ENCODE measurements at regions not wholly inside any gene's neighbourhood (a gene's known extent, or its start where the extent isn't known, plus 50 kb on each side); places are given as distances from the start of the nearest gene placed in this dataset.

DNA sequence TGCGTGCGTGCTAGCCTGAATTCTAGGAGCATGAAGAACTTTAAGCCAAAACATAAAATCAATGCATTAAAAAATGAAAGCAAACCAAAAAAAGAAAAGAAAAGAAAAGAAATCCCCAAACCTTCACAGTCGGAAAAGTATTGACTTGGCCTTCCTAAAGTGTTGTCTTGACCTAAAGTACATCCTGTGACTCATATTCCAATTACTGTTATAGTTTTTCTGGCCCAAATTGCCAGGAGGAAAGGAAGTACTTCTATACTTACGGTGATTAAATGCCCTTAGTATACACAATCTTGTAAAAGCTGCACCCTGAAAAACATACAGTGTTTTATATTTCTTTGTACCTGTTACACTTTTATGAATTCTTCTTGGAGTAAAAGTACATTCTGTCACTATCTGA, 512.8 kb downstream of the ANKRD50 start:
- DNase-seq, result no peak

DNA sequence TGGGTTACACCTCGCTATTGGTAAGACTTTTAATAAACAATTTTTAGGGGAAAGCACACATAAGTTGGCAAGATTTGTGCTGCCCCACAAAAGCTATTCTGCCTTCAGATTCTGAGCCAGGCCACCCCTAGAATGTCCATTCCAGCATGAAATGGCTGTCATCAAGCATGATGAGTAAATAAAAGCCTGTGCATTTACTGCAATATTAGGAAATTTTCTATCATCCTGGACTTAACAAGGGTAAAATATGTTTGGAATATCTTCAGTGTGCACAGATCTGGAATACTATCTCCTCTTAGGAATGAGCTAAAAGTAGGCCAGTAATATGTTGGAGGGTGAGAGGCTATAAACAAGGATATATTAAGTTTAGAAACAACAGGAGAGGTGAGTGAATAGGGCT, 510.9 kb downstream of the ANKRD50 start:
- no peak for DNase-seq

GRCh38 chr4:124202099-124202498, 510.4 kb downstream of the ANKRD50 start:
- no peak for DNase-seq

GRCh38 chr4:124203613-124204238, 508.8 kb downstream of the ANKRD50 start:
- DNase-seq, result no peak

DNA sequence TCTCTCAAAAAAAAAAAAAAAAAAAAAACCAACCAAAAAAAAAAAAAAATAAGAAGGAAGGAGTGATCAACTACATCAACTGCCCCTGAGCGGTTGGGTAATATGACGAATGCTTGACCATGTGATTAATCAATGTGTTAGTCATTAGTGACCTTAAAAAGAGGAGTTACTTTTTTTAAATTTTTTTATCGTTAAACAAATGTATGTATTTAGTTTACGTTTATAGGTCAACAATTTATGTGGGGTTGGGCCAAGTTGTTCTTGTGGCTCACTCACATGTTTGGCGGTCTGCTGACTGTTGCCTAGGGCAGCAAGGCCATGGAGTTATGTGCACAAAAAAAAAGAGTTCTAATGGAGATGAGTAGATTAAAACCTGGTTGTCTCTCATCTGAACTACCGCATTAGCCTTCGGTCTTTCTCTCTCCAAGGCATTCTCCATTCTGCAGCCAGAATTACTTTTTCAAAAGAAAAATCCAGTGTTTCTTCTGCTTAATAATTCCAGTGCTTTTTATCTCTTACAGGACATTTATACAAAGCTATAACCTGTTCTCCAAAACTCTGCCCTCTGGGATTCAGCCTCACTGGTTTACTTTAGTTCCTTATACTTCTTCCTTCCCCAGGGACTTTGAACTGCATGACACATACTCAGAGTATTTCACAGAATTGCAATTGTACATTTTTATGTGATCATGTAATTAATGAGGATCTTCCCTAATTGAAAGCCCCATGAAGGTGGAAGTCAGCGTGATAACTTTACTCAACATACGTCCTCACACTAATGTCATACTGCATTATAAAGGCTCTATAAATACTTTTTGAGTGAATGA, 505.5 kb downstream of the ANKRD50 start:
- DNase-seq, result no peak

DNA sequence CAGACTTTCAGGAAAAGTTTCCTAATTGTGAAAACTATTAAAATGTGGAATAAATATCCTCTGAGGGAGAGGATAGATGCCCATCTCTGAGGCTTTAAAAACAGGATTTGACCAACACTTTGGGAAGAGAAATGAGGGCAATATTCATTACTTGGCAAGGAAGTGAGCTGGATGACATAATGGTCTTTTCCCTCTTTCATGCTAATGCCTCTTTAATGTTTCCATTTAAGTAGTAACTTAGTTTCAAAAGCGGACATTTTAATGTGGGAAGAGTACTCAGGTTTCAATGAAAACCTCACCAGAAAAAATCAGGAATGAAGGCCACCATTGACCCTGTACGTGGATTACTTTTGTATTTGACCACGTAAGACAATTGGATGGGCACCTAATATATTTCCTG, 503.3 kb downstream of the ANKRD50 start:
- no peak for DNase-seq

DNA sequence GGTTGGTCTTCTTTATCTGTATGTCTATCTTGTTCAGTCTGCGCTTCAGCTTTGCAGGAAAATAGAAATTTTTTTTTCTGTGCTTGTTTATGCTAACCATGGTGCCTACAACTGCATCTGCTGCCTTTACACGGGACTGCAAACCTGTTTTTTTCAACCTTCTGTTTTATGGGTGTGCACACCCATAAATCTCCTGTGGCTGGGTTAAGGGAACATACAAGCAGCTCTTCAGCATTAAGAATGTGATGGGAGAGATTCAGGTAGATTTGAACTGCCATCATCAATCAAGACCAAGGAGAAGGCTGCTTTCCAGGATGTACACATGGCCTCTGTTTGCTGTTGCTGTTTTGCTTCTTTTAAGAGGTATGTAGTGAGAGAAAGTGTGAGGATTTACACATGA, 502.9 kb downstream of the ANKRD50 start:
- DNase-seq, result no peak

GRCh38 chr4:124210746-124211145, 501.8 kb downstream of the ANKRD50 start:
- DNase-seq, result no peak

- peak; percentile 74 for DNase-seq
These were observed 499.5 kb downstream of the ANKRD50 start for GRCh38 chr4:124212815-124213630.

DNA sequence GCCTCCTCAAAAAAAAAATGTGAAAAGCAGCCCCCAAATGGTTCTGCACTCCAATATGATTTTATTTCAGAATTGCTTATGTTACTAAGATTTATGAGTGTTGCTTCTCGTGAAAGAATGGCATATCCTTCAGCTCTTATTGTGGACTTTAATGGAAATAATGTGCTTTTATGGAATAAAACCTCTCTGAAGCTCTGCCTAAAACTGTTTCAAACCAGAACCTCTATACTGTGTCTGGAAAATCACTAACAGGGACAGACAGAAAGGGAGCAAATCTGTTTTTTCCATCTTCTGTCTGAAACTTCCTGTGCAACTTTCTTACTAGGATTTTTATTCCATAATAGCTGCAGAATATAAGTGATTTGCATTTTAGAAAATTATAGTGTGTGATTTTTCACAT, 493.1 kb downstream of the ANKRD50 start:
- no peak for DNase-seq

- no peak for DNase-seq
These were observed 488.3 kb downstream of the ANKRD50 start for GRCh38 chr4:124224256-124224655.

DNA sequence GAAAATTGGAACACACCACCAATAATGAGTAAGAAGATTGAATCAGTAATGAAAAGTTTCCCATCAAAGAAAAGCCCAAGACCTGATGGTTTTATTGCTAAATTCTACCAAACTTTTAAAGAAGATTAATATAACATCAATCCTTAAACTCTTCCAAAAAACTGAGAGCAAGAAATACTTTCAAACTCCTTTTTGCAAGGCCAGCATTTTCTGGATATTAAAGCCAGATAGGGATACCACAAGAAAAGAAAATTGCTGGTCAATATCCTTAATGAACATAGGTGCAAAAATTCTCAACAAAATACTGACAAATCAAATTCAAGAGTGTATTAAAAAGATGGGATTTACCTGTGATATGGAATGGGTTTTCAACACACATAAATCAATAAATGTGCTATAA, 484.6 kb downstream of the ANKRD50 start:
- DNase-seq, result no peak

- no peak for DNase-seq
These were observed 482.3 kb downstream of the ANKRD50 start for GRCh38 chr4:124230268-124230667.

GRCh38 chr4:124234771-124235170, 477.8 kb downstream of the ANKRD50 start:
- no peak for DNase-seq

DNA sequence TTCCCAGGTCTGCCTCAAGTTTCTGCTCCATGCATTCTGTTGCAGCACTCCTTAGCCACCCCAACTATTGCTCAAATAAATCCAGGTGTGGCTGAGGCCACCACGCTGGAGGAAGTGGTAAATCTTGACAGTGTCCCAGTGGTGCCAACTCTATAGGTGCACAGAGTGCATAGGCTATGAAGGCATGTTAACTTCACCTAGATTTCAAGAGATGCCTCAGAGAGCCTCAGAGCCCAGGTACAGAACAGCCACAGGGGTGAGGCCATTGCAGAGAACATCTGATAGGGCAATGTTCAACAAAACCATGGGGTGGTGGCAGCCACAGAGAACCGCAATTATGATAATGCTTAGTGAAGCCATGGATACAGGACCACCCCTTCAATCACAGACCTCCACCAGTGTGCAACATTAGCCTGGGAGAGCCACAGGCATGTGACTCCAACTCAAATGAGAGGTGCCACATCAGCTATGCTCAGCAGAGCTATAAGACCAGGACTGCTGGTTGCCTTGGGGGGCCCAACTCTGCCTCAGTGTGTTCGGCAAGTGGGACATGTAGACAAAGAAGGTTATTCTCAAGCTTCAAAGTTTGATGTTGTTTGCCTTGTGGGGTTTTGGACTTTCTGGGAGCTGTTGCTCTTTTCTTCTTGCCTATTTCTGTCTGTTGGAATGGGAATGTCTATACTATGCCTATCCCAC, 468.7 kb downstream of the ANKRD50 start:
- DNase-seq, result no peak

DNA sequence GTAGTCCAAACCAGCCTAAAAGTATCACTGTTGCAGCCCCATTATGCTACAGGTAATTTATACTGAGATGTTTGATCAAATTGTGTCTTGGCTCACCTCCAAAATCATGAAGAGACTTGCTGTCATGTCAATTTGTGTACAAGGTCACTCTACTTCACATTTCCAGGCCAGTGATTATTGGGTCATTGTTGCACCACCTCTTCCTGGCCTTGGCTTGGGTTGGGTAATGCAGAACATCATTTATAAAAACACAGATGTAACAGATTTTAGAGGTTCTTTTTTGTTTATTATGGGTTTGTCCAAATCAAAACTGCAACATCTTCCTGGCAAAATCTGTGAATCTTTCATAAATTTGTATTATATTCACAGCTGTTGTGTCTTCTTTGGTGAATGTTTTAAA, 459.5 kb downstream of the ANKRD50 start:
- DNase-seq, result no peak

GRCh38 chr4:124262211-124263179, 450.0 kb downstream of the ANKRD50 start:
- peak; percentile 84 for DNase-seq

GRCh38 chr4:124265701-124266100, 446.8 kb downstream of the ANKRD50 start:
- DNase-seq, result no peak

DNA sequence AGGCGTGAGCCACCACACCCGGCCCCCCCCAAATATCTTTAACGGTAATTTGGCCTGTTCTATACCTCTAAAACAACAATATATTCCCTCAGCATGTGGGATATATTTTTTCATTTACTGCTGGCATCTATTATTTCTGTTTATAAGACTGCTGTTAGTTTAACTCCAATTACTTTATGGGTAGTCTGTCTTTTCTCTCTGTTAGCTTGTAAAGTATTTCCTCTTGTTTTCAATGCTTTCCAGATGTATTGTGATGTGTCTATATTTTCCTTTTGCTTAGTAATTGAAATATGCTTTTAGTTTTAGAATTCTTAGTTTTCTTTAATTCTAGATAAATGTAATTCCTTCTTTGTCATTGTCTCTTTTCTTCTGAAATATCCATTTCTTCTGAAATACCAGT, 445.8 kb downstream of the ANKRD50 start:
- no peak for DNase-seq

DNA sequence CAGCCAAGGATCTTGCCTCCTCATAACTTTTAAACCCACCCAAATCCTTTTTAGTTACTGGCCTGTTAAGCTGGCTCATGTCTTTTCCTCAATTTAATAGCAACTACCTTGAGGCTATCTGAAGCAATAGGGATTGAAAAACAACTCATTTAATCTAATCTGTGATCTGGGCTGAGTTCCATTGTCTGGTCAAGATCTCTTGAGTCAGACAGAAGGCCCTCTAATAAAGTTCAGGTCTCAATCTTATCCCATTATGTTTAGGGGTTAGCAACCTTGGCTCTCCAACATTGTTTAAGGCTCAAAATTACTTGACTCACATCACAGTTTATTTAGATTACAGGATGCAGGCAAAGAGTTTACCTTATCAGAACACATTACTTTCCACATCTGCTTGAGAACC, 436.1 kb downstream of the ANKRD50 start:
- no peak for DNase-seq

DNA sequence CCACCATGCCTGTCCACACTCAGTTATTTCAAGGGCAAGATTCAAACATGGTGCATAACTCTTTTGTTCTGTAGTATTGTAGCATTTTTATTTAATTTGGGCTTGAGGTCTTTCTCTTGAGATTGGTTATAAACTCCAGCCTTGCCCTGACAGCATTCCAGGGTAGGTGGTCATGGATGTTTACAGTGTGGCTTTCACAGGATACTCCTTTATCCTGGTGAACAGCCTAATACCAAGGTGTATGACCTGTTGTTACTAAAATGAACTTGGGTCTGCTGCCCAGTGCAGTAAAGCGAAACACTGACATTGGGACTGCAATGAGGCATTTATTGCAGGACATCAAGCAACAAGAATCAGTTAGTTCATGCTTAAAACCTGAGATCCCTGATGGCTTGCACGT, 434.8 kb downstream of the ANKRD50 start:
- DNase-seq, result no peak

DNA sequence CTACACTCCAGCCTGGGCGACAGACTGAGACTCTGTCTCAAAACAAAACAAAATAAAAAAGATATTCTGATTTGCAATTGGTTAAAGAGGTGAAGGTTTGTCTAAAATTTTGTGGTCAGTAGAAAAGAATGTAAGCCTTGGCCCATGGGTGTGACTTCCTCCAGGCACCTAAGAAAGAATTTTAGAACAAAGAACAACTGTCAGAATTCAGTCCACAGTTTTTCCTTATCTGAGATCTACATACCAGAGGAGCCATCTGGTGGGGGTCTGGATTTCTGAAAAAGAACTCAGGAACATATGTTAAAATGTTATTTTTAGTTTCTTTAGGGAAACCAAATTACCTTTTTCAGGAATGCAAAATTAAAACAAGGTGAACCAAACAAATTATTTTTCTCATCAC, 434.1 kb downstream of the ANKRD50 start:
- DNase-seq, result no peak
